ENCODE measurements at regions not wholly inside any gene's neighbourhood (a gene's known extent, or its start where the extent isn't known, plus 50 kb on each side); places are given as distances from the start of the nearest gene placed in this dataset.

DNA sequence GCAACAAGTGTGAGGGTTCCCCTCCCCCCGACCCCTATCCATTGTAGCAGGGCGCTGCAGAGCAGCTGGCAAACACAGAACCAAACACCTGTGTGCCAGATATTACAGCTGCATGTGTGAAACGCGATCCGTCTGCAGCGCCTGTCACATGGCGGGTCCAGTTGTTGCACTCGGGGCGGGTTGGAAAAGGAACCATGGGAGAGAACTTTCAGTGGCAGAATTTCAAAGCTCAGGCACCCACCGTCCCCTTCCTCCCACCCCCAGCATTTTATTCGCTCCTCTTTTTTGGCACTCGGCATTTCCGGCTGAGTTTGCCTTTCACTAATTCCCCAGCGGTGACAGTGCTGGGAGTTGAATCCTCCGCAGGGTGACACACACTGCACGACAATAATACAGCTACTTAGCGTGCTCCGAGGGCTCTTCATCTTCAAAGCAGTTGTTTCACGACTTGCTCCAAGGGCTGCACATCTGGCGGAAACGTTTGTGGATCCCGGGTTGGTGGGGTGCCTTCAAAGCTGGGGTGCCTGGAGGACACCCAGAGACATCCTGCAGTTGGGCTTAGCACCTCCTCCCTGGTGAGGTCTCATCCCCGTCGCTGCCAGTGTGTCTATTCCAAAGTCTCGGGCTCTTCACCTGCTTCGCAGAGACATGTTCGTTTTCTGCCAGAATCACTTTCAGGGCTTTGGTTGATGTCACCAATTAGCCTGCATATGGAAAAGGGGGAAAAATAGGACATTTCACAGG lies 180.7 kb downstream of the ZBTB18 start:
- TF ChIP-seq CTCF (IDR thresholded peaks at IDR 0.05; ENCODE audit: low read depth, low read length, missing input control) (no peak), RAD21 (IDR thresholded peaks at IDR 0.05) (no peak), TAF1 (conservative IDR thresholded peaks at IDR 0.05) (no peak), YY1 (IDR thresholded peaks at IDR 0.05) (no peak), GABPA (IDR thresholded peaks at IDR 0.05 in 1 of 2, conservative IDR thresholded peaks at IDR 0.05 in 1 of 2) (no peak), EGR1 (IDR thresholded peaks at IDR 0.05; ENCODE audit: low read depth in 2 of 2) (no peak), JUND (IDR thresholded peaks at IDR 0.05) (no peak), FOXA1 (IDR thresholded peaks at IDR 0.05) (no peak), SP1 (IDR thresholded peaks at IDR 0.05) (no peak)
- TF ChIP-seq, protein P1, sequence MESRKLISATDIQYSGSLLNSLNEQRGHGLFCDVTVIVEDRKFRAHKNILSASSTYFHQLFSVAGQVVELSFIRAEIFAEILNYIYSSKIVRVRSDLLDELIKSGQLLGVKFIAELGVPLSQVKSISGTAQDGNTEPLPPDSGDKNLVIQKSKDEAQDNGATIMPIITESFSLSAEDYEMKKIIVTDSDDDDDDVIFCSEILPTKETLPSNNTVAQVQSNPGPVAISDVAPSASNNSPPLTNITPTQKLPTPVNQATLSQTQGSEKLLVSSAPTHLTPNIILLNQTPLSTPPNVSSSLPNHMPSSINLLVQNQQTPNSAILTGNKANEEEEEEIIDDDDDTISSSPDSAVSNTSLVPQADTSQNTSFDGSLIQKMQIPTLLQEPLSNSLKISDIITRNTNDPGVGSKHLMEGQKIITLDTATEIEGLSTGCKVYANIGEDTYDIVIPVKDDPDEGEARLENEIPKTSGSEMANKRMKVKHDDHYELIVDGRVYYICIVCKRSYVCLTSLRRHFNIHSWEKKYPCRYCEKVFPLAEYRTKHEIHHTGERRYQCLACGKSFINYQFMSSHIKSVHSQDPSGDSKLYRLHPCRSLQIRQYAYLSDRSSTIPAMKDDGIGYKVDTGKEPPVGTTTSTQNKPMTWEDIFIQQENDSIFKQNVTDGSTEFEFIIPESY (IDR thresholded peaks at IDR 0.05): no peak
- TF ChIP-seq, protein P2, sequence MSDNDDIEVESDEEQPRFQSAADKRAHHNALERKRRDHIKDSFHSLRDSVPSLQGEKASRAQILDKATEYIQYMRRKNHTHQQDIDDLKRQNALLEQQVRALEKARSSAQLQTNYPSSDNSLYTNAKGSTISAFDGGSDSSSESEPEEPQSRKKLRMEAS (IDR thresholded peaks at IDR 0.05): no peak

Measured in liver (tissue), 3 donors.